A549 (cell line): ENCODE measurements at regions not wholly inside any gene's neighbourhood (a gene's known extent, or its start where the extent isn't known, plus 50 kb on each side); places are given as distances from the start of the nearest gene placed in this dataset.
A peak's percentile ranks its signal among the peaks of the same experiment; 100 is the strongest.

Source experiments
- ATAC-seq, 2 experiments: fragments of 200-7000 bp in 1 of 2; fragments of >200 bp in 1 of 2; cut with Nextera tagmentation in 1 of 2; cut with Tn5 transposase in 1 of 2; 3 replicates each; pipeline versions ENCODE4 v1.8.0 to v1.9.1; 2018 to 2020; ENCODE audit warnings: mild to moderate bottlenecking in 1 of 2, moderate library complexity in 1 of 2
- CTCF ChIA-PET: fragments of 300-600 bp; sonication (Branson Sonifier 250); formaldehyde crosslinking; extraction: SDS; loops from one replicate; lab custom pipeline; 2021; ENCODE audit warnings: antibody characterized with exemption, inconsistent platforms; lab: Yijun Ruan, JAX
- POLR2A ChIA-PET: fragments of 350-600 bp; formaldehyde crosslinking; extraction: SDS; loops from one replicate; lab custom pipeline; 2021; ENCODE audit warnings: antibody characterized with exemption, inconsistent platforms; lab: Yijun Ruan, JAX
- DNase-seq, 2 experiments: peaks; one replicate each; pipeline versions ENCODE4 v3.0.0 to v3.0.0-alpha.2; 2011 to 2016; ENCODE audit warnings: low read depth in 1 of 2, low spot score in 1 of 2
- FAIRE-seq: peaks from 2 replicates; lab custom pipeline; 2011; peaks lifted over from hg19 to GRCh38; lab: Jason Lieb, UNC
- H3K27ac ChIP-seq, 2 experiments: fragments of >200 bp; sonication (Bioruptor Twin); formaldehyde crosslinking; 3 replicates each; pipeline ENCODE4 v1.5.1; 2016 to 2017
- H3K4me1 ChIP-seq: fragments of >200 bp; sonication (Bioruptor Twin); formaldehyde crosslinking; 3 replicates; pipeline ENCODE4 v1.6.1; 2016
- H3K4me2 ChIP-seq: fragments of >200 bp; sonication (Bioruptor Twin); formaldehyde crosslinking; 3 replicates; pipeline ENCODE4 v1.6.1; 2016
- H3K4me3 ChIP-seq: fragments of >200 bp; sonication (Bioruptor Twin); formaldehyde crosslinking; 3 replicates; pipeline ENCODE4 v1.5.1; 2016
- H3K9me3 ChIP-seq: fragments of >200 bp; sonication (Bioruptor Twin); formaldehyde crosslinking; 3 replicates; pipeline ENCODE4 v1.6.1; 2016
- CEBPB ChIP-seq, 2 experiments: fragments of >200 bp in 1 of 2; sonication (Bioruptor Twin) in 1 of 2; formaldehyde crosslinking in 1 of 2; IDR thresholded peaks; 2 replicates each; pipeline ENCODE4 v1.6.1; 2012 to 2016
- CHD2 ChIP-seq: fragments of 150-350 bp; IDR thresholded peaks from 2 replicates; pipeline ENCODE4 v1.6.1; 2014; ENCODE audit warnings: low read length; ENCODE audit not compliant: partially characterized antibody
- EHF ChIP-seq: fragments of 250-450 bp; sonication (Bioruptor Pico); IDR thresholded peaks from 2 replicates; pipeline ENCODE4 v1.5.0; 2020; ENCODE audit warnings: mild to moderate bottlenecking
- EHMT2 ChIP-seq: fragments of 200-600 bp; sonication (generic); IDR thresholded peaks from 2 replicates; pipeline ENCODE4 v1.6.1; 2016; ENCODE audit warnings: antibody characterized with exemption, low read depth, mild to moderate bottlenecking, moderate library complexity
- EP300 ChIP-seq, 2 experiments: fragments of >200 bp; sonication (Bioruptor Twin); formaldehyde crosslinking; IDR thresholded peaks; 2 replicates in 1 of 2; 3 replicates in 1 of 2; pipeline ENCODE4 v1.6.1; 2016 to 2017
- FOSB ChIP-seq: fragments of 250-450 bp; sonication (Bioruptor Pico); IDR thresholded peaks from 2 replicates; pipeline ENCODE4 v1.5.0; 2020; ENCODE audit warnings: mild to moderate bottlenecking, moderate library complexity
- FOSL2 ChIP-seq, 2 experiments: fragments of 450-650 bp in 1 of 2; fragments of >200 bp in 1 of 2; sonication (Bioruptor Twin) in 1 of 2; formaldehyde crosslinking; IDR thresholded peaks; 2 replicates each; pipeline versions ENCODE4 v1.5.0 to v1.6.1; 2016 to 2020; ENCODE audit warnings: mild to moderate bottlenecking in 1 of 2, moderate library complexity in 1 of 2
- HOXB5 ChIP-seq: fragments of 250-450 bp; sonication (Bioruptor Pico); IDR thresholded peaks from 2 replicates; pipeline ENCODE4 v1.5.0; 2020; ENCODE audit warnings: mild to moderate bottlenecking, moderate library complexity
- MAZ ChIP-seq: fragments of 150-350 bp; IDR thresholded peaks from 2 replicates; pipeline ENCODE4 v1.6.1; 2014; ENCODE audit warnings: antibody characterized with exemption, low read depth, low read length, borderline replicate concordance
- POLR2A ChIP-seq: IDR thresholded peaks from 2 replicates; pipeline ENCODE4 v1.6.1; 2012; ENCODE audit warnings: mild to moderate bottlenecking, low read length
- POLR2AphosphoS2 ChIP-seq: conservative IDR thresholded peaks from 2 replicates; pipeline ENCODE4 v1.6.1; 2012; ENCODE audit warnings: low read length, improper control_type of control experiment, inconsistent platforms
- RARB ChIP-seq: fragments of 250-450 bp; sonication (Bioruptor Pico); IDR thresholded peaks from 2 replicates; pipeline ENCODE4 v1.8.0; 2021; ENCODE audit warnings: mild to moderate bottlenecking, moderate library complexity
- RFX5 ChIP-seq: fragments of 450-650 bp; IDR thresholded peaks from 2 replicates; pipeline ENCODE4 v1.7.1; 2014; ENCODE audit warnings: antibody characterized with exemption, mild to moderate bottlenecking, moderate library complexity
- SREBF2 ChIP-seq: fragments of 450-650 bp; IDR thresholded peaks from 2 replicates; pipeline ENCODE4 v1.6.1; 2014; ENCODE audit warnings: mild to moderate bottlenecking, moderate library complexity
- ZNF302 ChIP-seq: fragments of 250-450 bp; sonication (Bioruptor Pico); IDR thresholded peaks from 2 replicates; pipeline ENCODE4 v1.9.0; 2021; ENCODE audit warnings: inconsistent platforms, mild to moderate bottlenecking, moderate library complexity
- WGBS: methylation state at CpG from one replicate; pipeline ENCODE4 v1.1.6; 2017; ENCODE audit errors: missing lambda C conversion rate; 5-methylcytosine and 5-hydroxymethylcytosine counted together
- TF ChIP-seq, protein P1 (sequence below): fragments of >200 bp; sonication (Bioruptor Twin); formaldehyde crosslinking; IDR thresholded peaks from 3 replicates; pipeline ENCODE4 v1.6.1; 2016
- TF ChIP-seq, protein P2 (sequence below): fragments of 250-450 bp; sonication (Bioruptor Pico); IDR thresholded peaks from 2 replicates; pipeline ENCODE4 v1.5.0; 2021; ENCODE audit warnings: mild to moderate bottlenecking, moderate library complexity, borderline replicate concordance
- TF ChIP-seq, protein P3 (sequence below): fragments of 150-350 bp; IDR thresholded peaks from 2 replicates; pipeline ENCODE4 v1.6.1; 2014; ENCODE audit warnings: low read depth, mild to moderate bottlenecking, low read length
- TF ChIP-seq, protein P4 (sequence below): IDR thresholded peaks from 2 replicates; pipeline ENCODE4 v1.6.1; 2012
- TF ChIP-seq, protein P5 (sequence below): fragments of >200 bp; sonication (Bioruptor Twin); formaldehyde crosslinking; IDR thresholded peaks from 2 replicates; pipeline ENCODE4 v1.6.1; 2016
- TF ChIP-seq, protein P6 (sequence below): fragments of 250-450 bp; sonication (Bioruptor Pico); IDR thresholded peaks from 2 replicates; pipeline ENCODE4 v1.5.0; 2020; ENCODE audit warnings: low read depth, mild to moderate bottlenecking, moderate library complexity

DNA sequence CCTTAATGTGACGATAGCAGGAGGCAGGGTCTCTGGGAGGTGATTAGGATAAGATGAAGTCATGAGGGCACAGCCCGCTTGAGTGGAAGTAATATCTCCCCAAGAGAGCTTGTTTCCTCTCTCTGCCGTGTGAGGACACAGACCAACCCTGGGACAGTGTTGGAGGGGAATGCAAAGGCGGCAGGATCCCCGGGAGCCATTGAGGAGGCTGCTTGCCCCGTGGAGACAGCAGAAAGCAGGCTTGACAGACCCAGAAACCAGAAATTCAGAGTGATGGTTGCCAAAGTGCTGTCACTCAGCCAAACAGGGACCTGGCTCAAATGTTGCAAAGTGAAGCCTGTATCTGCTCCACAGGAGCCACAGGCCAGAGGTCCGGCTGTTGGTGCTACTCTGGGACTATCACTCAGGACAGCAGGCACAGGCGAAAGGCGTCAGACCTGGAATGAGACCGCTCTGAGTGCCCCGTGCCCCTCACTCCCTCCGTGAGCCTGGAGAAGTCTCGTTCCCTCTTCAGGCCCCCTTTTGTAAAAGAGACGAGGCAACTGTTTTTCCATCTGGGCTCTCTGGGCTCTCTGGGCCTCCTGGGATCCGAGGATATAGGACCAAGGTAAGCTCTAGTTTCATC, 96.6 kb upstream of the VANGL1 start:
- Histone ChIP-seq H3K27ac (peak overlapping the region; percentile 54 to 83), H3K4me2 (peak overlapping the region; percentile 64), H3K4me3 (no peak overlapping the region), H3K9me3 (no peaks in the 10 kb centered on the region), H3K4me1 (peaks cover 19% of the 10 kb centered on the region)
- ChIA-PET CTCF (interaction anchor here (0.8 to 1.5 kb wide), 7 partner anchors 11 to 407 kb away, joined by 3 to 6 read pairs (median 4); no protein-coding TSS in a partner anchor), POLR2A (no interaction called here)
- FAIRE-seq (no peak), DNase-seq (peak in 1 of 2 experiments; percentile 2), ATAC-seq (peak; percentile 7 to 35; a peak in 3 of 6 replicates)
- WGBS = 73% methylated on average over 15 of the region's 15 CpGs
- TF ChIP-seq RFX5 = no peak
- no peak for TF ChIP-seq ZNF302 (CRISPR knock-in tag)
- no peak for TF ChIP-seq FOSB
- no peak for TF ChIP-seq FOSL2 (IDR thresholded peaks at IDR 0.05)
- TF ChIP-seq FOSL2 (CRISPR knock-in tag; IDR thresholded peaks at IDR 0.05) = no peak
- TF ChIP-seq, protein P1, sequence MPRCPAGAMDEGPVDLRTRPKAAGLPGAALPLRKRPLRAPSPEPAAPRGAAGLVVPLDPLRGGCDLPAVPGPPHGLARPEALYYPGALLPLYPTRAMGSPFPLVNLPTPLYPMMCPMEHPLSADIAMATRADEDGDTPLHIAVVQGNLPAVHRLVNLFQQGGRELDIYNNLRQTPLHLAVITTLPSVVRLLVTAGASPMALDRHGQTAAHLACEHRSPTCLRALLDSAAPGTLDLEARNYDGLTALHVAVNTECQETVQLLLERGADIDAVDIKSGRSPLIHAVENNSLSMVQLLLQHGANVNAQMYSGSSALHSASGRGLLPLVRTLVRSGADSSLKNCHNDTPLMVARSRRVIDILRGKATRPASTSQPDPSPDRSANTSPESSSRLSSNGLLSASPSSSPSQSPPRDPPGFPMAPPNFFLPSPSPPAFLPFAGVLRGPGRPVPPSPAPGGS = no peak
- no peak for TF ChIP-seq POLR2A
- TF ChIP-seq EHMT2 = no peak
- TF ChIP-seq, protein P2, sequence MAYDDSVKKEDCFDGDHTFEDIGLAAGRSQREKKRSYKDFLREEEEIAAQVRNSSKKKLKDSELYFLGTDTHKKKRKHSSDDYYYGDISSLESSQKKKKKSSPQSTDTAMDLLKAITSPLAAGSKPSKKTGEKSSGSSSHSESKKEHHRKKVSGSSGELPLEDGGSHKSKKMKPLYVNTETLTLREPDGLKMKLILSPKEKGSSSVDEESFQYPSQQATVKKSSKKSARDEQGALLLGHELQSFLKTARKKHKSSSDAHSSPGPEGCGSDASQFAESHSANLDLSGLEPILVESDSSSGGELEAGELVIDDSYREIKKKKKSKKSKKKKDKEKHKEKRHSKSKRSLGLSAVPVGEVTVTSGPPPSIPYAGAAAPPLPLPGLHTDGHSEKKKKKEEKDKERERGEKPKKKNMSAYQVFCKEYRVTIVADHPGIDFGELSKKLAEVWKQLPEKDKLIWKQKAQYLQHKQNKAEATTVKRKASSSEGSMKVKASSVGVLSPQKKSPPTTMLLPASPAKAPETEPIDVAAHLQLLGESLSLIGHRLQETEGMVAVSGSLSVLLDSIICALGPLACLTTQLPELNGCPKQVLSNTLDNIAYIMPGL = no peak
- TF ChIP-seq CHD2 = no peak
- no peak for TF ChIP-seq HOXB5
- TF ChIP-seq, protein P3, sequence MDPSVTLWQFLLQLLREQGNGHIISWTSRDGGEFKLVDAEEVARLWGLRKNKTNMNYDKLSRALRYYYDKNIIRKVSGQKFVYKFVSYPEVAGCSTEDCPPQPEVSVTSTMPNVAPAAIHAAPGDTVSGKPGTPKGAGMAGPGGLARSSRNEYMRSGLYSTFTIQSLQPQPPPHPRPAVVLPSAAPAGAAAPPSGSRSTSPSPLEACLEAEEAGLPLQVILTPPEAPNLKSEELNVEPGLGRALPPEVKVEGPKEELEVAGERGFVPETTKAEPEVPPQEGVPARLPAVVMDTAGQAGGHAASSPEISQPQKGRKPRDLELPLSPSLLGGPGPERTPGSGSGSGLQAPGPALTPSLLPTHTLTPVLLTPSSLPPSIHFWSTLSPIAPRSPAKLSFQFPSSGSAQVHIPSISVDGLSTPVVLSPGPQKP = no peak

DNA sequence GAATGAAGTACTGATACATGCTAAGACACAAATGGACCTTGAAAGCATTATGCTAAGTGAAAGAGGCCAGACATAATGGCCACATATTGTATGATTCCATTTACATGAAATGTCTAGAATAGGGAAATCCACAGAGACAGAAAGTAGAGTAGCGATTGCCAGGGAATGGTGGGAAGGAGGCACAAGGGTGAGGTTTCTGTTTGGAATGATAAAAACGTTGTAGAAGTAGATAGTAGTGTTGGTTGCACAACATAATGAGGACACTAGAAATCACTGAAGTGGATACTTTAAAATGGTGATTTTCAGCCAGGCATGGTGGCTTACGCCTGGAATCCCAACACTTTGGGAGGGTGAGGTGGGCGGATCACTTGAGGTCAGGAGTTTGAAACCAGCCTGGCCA, 97.6 kb upstream of the VANGL1 start:
- 71% methylated on average over 4 of the region's 4 CpGs for WGBS
- CTCF ChIA-PET = no interaction called here

DNA sequence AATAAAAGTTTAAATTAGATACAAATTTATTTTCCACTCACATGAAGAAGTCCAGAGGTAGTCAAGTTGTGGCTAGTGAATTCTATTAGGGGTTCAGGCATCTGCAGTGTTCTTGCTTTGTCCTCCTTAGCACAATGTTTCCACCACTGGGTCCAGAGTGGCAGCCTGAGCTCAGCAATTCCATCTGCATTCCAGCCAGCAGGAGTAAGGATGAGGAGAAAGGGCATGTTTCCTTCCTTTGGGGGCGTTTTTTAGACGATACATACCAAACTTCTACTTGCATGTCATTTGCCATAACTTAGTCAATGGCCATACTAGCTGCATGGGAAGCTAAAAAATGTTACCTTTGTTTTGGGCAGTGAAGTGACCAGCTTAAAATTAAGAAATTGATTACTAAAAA, 98.5 kb upstream of the VANGL1 start:
- CTCF ChIA-PET = interaction anchor here (0.6 to 0.9 kb wide), 2 partner anchors 53 to 59 kb away, joined by 3 read pairs; no protein-coding TSS in a partner anchor
- ATAC-seq (no peak), FAIRE-seq (no peak)
- Histone ChIP-seq H3K4me2 (no peak overlapping the region), H3K4me3 (no peak overlapping the region), H3K4me1 (peaks cover 19% of the 10 kb centered on the region)
- WGBS = 73% methylated on average over 2 of the region's 2 CpGs
- TF ChIP-seq EP300 (IDR thresholded peaks at IDR 0.05) (no peak), RARB (CRISPR knock-in tag) (no peak), CEBPB (IDR thresholded peaks at IDR 0.05) (no peak), MAZ (no peak), SREBF2 (no peak), EHF (CRISPR knock-in tag) (no peak), POLR2AphosphoS2 (no peak)
- TF ChIP-seq, protein P4, sequence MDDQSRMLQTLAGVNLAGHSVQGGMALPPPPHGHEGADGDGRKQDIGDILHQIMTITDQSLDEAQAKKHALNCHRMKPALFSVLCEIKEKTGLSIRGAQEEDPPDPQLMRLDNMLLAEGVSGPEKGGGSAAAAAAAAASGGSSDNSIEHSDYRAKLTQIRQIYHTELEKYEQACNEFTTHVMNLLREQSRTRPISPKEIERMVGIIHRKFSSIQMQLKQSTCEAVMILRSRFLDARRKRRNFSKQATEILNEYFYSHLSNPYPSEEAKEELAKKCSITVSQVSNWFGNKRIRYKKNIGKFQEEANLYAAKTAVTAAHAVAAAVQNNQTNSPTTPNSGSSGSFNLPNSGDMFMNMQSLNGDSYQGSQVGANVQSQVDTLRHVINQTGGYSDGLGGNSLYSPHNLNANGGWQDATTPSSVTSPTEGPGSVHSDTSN = no peak
- TF ChIP-seq, all 56 proteins: peak for 0
- no peak overlapping the region for H3K27ac ChIP-seq
- no peak for DNase-seq
- POLR2A ChIA-PET = no interaction called here
- no peaks in the 10 kb centered on the region for H3K9me3 ChIP-seq

More for the DNA sequence above, 97.6 kb upstream of the VANGL1 start:
- POLR2A ChIA-PET = no interaction called here
- no peak overlapping the region for H3K4me3 ChIP-seq
- ATAC-seq (no peak), FAIRE-seq (no peak), DNase-seq (no peak)
- H3K4me2 ChIP-seq = no peak overlapping the region
- H3K4me1 ChIP-seq = peaks cover 19% of the 10 kb centered on the region
- TF ChIP-seq, protein P5, sequence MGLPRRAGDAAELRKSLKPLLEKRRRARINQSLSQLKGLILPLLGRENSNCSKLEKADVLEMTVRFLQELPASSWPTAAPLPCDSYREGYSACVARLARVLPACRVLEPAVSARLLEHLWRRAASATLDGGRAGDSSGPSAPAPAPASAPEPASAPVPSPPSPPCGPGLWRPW = no peak
- TF ChIP-seq, protein P6, sequence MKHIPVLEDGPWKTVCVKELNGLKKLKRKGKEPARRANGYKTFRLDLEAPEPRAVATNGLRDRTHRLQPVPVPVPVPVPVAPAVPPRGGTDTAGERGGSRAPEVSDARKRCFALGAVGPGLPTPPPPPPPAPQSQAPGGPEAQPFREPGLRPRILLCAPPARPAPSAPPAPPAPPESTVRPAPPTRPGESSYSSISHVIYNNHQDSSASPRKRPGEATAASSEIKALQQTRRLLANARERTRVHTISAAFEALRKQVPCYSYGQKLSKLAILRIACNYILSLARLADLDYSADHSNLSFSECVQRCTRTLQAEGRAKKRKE (CRISPR knock-in tag) = no peak
- no peaks in the 10 kb centered on the region for H3K9me3 ChIP-seq
- H3K27ac ChIP-seq = no peak overlapping the region
